Transverse colon (tissue), 4 donors: ENCODE measurements at regions not wholly inside any gene's neighbourhood (a gene's known extent, or its start where the extent isn't known, plus 50 kb on each side); places are given as distances from the start of the nearest gene placed in this dataset.

Source experiments
- CTCF ChIP-seq, 5 experiments: fragments of 200-600 bp in 3 of 5; fragments of 450-650 bp in 2 of 5; sonication (generic) in 3 of 5; IDR thresholded peaks; 1 replicate in 2 of 5; 2 replicates in 3 of 5; pipeline ENCODE4 v1.5.1; 2016 to 2017; ENCODE audit warnings: antibody characterized with exemption in 5 of 5, inconsistent platforms in 3 of 5, mild to moderate bottlenecking in 2 of 5, moderate library complexity in 1 of 5
- EP300 ChIP-seq: sonication (generic); formaldehyde crosslinking; IDR thresholded peaks from one replicate; pipeline ENCODE4 v1.6.1; 2017; ENCODE audit warnings: antibody characterized with exemption, low read depth
- POLR2A ChIP-seq: fragments of 450-650 bp; IDR thresholded peaks from one replicate; pipeline ENCODE4 v1.6.1; 2016; ENCODE audit warnings: antibody characterized with exemption, mild to moderate bottlenecking, moderate library complexity
- POLR2AphosphoS5 ChIP-seq, 3 donors: sonication (generic); formaldehyde crosslinking; IDR thresholded peaks; one replicate each; pipeline ENCODE4 v1.6.1; 2016; ENCODE audit warnings: antibody characterized with exemption in 3 of 3

GRCh38 chr5:17147617-17148016 is 69.8 kb upstream of the BASP1 start:
- TF ChIP-seq CTCF (IDR thresholded peaks at IDR 0.05) (no peak), POLR2A (no peak), EP300 (no peak), POLR2AphosphoS5 (IDR thresholded peaks at IDR 0.05) (no peak)
